NT2/D1 (cell line): ENCODE measurements at regions not wholly inside any gene's neighbourhood (a gene's known extent, or its start where the extent isn't known, plus 50 kb on each side); places are given as distances from the start of the nearest gene placed in this dataset.

Experiments used
- DNase-seq: peaks from one replicate; pipeline ENCODE4 v3.0.0-alpha.2; 2011; ENCODE audit warnings: low read depth, low spot score
- H3K27me3 ChIP-seq: 2 replicates; pipeline ENCODE4 v1.6.0; 2011; ENCODE audit warnings: mild to moderate bottlenecking; ENCODE audit not compliant: insufficient read length, insufficient read depth
- H3K36me3 ChIP-seq: 2 replicates; pipeline ENCODE4 v1.6.1; 2011; ENCODE audit warnings: mild to moderate bottlenecking, low read length, mixed read lengths; ENCODE audit not compliant: insufficient read depth, insufficient read length
- H3K4me1 ChIP-seq: 2 replicates; pipeline ENCODE4 v1.5.1; 2011; ENCODE audit not compliant: insufficient read depth, insufficient read length
- H3K4me3 ChIP-seq: 2 replicates; pipeline ENCODE4 v1.5.1; 2011; ENCODE audit warnings: low read depth; ENCODE audit not compliant: insufficient read length
- H3K9ac ChIP-seq: 2 replicates; pipeline ENCODE4 v1.6.0; 2011; ENCODE audit warnings: low read depth; ENCODE audit not compliant: insufficient read length
- H3K9me3 ChIP-seq: 2 replicates; pipeline ENCODE4 v1.5.1; 2011; ENCODE audit warnings: mild to moderate bottlenecking, low read length; ENCODE audit not compliant: insufficient read depth
- SUZ12 ChIP-seq: IDR thresholded peaks from 2 replicates; pipeline ENCODE4 v1.6.1; 2011; ENCODE audit not compliant: insufficient read length, insufficient read depth; ENCODE audit errors: extremely low read depth
- YY1 ChIP-seq: IDR thresholded peaks from 2 replicates; pipeline ENCODE4 v1.6.1; 2011; ENCODE audit not compliant: insufficient read length, insufficient read depth
- ZNF274 ChIP-seq: IDR thresholded peaks from 2 replicates; pipeline ENCODE4 v1.6.1; 2011; ENCODE audit warnings: mild to moderate bottlenecking, low read depth, low read length

- Histone ChIP-seq H3K4me1 (no peaks in the 10 kb centered on the region), H3K27me3 (no peaks in the 10 kb centered on the region), H3K9me3 (no peaks in the 10 kb centered on the region), H3K36me3 (no peaks in the 10 kb centered on the region), H3K4me3 (no peak overlapping the region), H3K9ac (no peak overlapping the region)
- no peak for TF ChIP-seq ZNF274
- no peak for TF ChIP-seq SUZ12
- TF ChIP-seq YY1 = no peak
- no peak for DNase-seq
Observed at GRCh38 chr5:158529454-158529853, 570.3 kb downstream of the EBF1 start.

- no peak for TF ChIP-seq SUZ12
- TF ChIP-seq YY1 = no peak
- no peaks in the 10 kb centered on the region for H3K9me3 ChIP-seq
- H3K4me3 ChIP-seq = no peak overlapping the region
- no peaks in the 10 kb centered on the region for H3K27me3 ChIP-seq
- DNase-seq = no peak
- H3K36me3 ChIP-seq = no peaks in the 10 kb centered on the region
- H3K9ac ChIP-seq = no peak overlapping the region
- no peaks in the 10 kb centered on the region for H3K4me1 ChIP-seq
Observed at GRCh38 chr5:158525663-158526062, 574.1 kb downstream of the EBF1 start.

GRCh38 chr5:158524070-158524469, 575.6 kb downstream of the EBF1 start:
- no peak overlapping the region for H3K4me3 ChIP-seq
- H3K27me3 ChIP-seq = no peaks in the 10 kb centered on the region
- no peaks in the 10 kb centered on the region for H3K9me3 ChIP-seq
- DNase-seq = no peak
- TF ChIP-seq YY1 = no peak
- no peak for TF ChIP-seq ZNF274
- TF ChIP-seq SUZ12 = no peak
- no peaks in the 10 kb centered on the region for H3K4me1 ChIP-seq
- no peaks in the 10 kb centered on the region for H3K36me3 ChIP-seq
- no peak overlapping the region for H3K9ac ChIP-seq

- no peak for DNase-seq
- no peaks in the 10 kb centered on the region for H3K36me3 ChIP-seq
- no peak overlapping the region for H3K9ac ChIP-seq
- no peaks in the 10 kb centered on the region for H3K9me3 ChIP-seq
- H3K4me1 ChIP-seq = no peaks in the 10 kb centered on the region
- H3K27me3 ChIP-seq = no peaks in the 10 kb centered on the region
- no peak overlapping the region for H3K4me3 ChIP-seq
- no peak for TF ChIP-seq YY1
- TF ChIP-seq ZNF274 = no peak
- no peak for TF ChIP-seq SUZ12
Observed at GRCh38 chr5:158522776-158523175, 576.9 kb downstream of the EBF1 start.

- H3K9me3 ChIP-seq = no peaks in the 10 kb centered on the region
- TF ChIP-seq YY1 (no peak), ZNF274 (no peak), SUZ12 (no peak)
- H3K36me3 ChIP-seq = no peaks in the 10 kb centered on the region
- no peak overlapping the region for H3K9ac ChIP-seq
- no peak overlapping the region for H3K4me3 ChIP-seq
- no peaks in the 10 kb centered on the region for H3K27me3 ChIP-seq
- no peak for DNase-seq
- no peaks in the 10 kb centered on the region for H3K4me1 ChIP-seq
Observed at GRCh38 chr5:158521995-158522394, 577.7 kb downstream of the EBF1 start.

GRCh38 chr5:158519433-158520021, 580.2 kb downstream of the EBF1 start:
- Histone ChIP-seq H3K27me3 (no peaks in the 10 kb centered on the region), H3K9me3 (no peaks in the 10 kb centered on the region), H3K9ac (no peak overlapping the region), H3K4me1 (no peaks in the 10 kb centered on the region), H3K36me3 (no peaks in the 10 kb centered on the region), H3K4me3 (no peak overlapping the region)
- DNase-seq = no peak
- TF ChIP-seq YY1 (no peak), ZNF274 (no peak), SUZ12 (no peak)

- H3K4me1 ChIP-seq = no peaks in the 10 kb centered on the region
- no peak for TF ChIP-seq SUZ12
- TF ChIP-seq YY1 = no peak
- no peak for TF ChIP-seq ZNF274
- DNase-seq = no peak
- no peaks in the 10 kb centered on the region for H3K27me3 ChIP-seq
- H3K4me3 ChIP-seq = no peak overlapping the region
- no peaks in the 10 kb centered on the region for H3K36me3 ChIP-seq
- no peak overlapping the region for H3K9ac ChIP-seq
- H3K9me3 ChIP-seq = no peaks in the 10 kb centered on the region
Observed at GRCh38 chr5:158516521-158516920, 583.2 kb downstream of the EBF1 start.

GRCh38 chr5:158514986-158515359, 584.7 kb downstream of the EBF1 start:
- no peak overlapping the region for H3K4me3 ChIP-seq
- TF ChIP-seq ZNF274 (no peak), YY1 (no peak), SUZ12 (no peak)
- no peaks in the 10 kb centered on the region for H3K4me1 ChIP-seq
- H3K9ac ChIP-seq = no peak overlapping the region
- H3K36me3 ChIP-seq = no peaks in the 10 kb centered on the region
- H3K27me3 ChIP-seq = no peaks in the 10 kb centered on the region
- DNase-seq = no peak
- no peaks in the 10 kb centered on the region for H3K9me3 ChIP-seq
